ENCODE measurements at regions not wholly inside any gene's neighbourhood (a gene's known extent, or its start where the extent isn't known, plus 50 kb on each side); places are given as distances from the start of the nearest gene placed in this dataset.

DNA sequence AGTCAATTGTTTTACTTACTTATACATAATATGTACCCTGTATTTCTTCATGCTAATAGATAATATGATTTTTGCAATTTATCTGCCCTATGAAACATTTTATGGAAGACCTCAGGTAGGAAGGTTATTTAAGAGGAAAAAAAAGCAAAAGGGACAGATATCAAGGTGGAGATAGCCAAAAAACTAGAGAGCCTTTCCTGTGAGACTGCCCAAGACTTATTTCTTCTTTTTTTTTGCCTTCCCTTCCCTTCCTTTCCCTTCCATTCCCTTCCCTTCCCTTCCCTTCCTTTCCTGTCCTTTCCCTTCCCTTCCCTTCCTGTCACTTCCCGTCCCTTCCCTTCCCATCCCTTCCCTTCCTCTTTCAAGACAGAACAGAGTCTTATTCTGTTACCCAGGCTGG lies 80.6 kb upstream of the HMCN1 start:
- no peak overlapping the region for H3K4me3 ChIP-seq (replicated peaks in 1 of 3; ENCODE audit: insufficient read depth in 1 of 3, low read depth in 1 of 3, low read length in 3 of 3)
- H3K79me2 ChIP-seq (ENCODE audit: control insufficient read depth, insufficient read depth, low read length): no peaks in the 10 kb centered on the region
- FAIRE-seq (no peak), DNase-seq (ENCODE audit: low read depth, low spot score) (no peak)
- H3K27ac ChIP-seq (ENCODE audit: insufficient read depth, low read depth, low read length): no peak overlapping the region
- no peaks in the 10 kb centered on the region for H3K4me1 ChIP-seq (ENCODE audit: control insufficient read depth, extremely low read depth, insufficient read depth, low read length)
- no peak overlapping the region for H3K9ac ChIP-seq (replicated peaks; ENCODE audit: extremely low read depth, insufficient read depth, low read length)
- no TSS peak for BruUV-seq (replicated peaks)
- no peaks in the 10 kb centered on the region for H3K36me3 ChIP-seq (ENCODE audit: control insufficient read depth in 2 of 2, extremely low read depth in 1 of 2, insufficient read depth in 2 of 2, low read length in 2 of 2)
- TF ChIP-seq, protein P1, sequence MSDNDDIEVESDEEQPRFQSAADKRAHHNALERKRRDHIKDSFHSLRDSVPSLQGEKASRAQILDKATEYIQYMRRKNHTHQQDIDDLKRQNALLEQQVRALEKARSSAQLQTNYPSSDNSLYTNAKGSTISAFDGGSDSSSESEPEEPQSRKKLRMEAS (IDR thresholded peaks at IDR 0.05; ENCODE audit: insufficient read depth, insufficient read length): no peak
- TF ChIP-seq EZH2 (IDR thresholded peaks at IDR 0.05; ENCODE audit: borderline replicate concordance, low read depth, low read length, severe bottlenecking): no peak
- no peak for TF ChIP-seq MYC (IDR thresholded peaks at IDR 0.05; ENCODE audit: low read depth, low read length)
- no peak for TF ChIP-seq POLR2A (IDR thresholded peaks at IDR 0.05; ENCODE audit: low read depth, low read length)
- TF ChIP-seq JUN (IDR thresholded peaks at IDR 0.05; ENCODE audit: borderline replicate concordance, insufficient read depth, insufficient read length, low read depth): no peak
- TF ChIP-seq, protein P2, sequence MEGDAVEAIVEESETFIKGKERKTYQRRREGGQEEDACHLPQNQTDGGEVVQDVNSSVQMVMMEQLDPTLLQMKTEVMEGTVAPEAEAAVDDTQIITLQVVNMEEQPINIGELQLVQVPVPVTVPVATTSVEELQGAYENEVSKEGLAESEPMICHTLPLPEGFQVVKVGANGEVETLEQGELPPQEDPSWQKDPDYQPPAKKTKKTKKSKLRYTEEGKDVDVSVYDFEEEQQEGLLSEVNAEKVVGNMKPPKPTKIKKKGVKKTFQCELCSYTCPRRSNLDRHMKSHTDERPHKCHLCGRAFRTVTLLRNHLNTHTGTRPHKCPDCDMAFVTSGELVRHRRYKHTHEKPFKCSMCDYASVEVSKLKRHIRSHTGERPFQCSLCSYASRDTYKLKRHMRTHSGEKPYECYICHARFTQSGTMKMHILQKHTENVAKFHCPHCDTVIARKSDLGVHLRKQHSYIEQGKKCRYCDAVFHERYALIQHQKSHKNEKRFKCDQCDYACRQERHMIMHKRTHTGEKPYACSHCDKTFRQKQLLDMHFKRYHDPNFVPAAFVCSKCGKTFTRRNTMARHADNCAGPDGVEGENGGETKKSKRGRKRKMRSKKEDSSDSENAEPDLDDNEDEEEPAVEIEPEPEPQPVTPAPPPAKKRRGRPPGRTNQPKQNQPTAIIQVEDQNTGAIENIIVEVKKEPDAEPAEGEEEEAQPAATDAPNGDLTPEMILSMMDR (IDR thresholded peaks at IDR 0.05; ENCODE audit: extremely low read depth in 1 of 2, insufficient read depth in 1 of 2, low read depth in 1 of 2, low read length in 2 of 2): no peak
- no peak for TF ChIP-seq GATA2 (IDR thresholded peaks at IDR 0.05; ENCODE audit: insufficient read depth, insufficient read length, low read depth, low read length)
- no peak for TF ChIP-seq FOS (IDR thresholded peaks at IDR 0.05; ENCODE audit: borderline replicate concordance, insufficient read depth, low read length)
- no peak for TF ChIP-seq POLR2AphosphoS5 (IDR thresholded peaks at IDR 0.05; ENCODE audit: insufficient read depth, low read depth, low read length)
- no peak overlapping the region for H3K4me2 ChIP-seq (ENCODE audit: insufficient read depth, low read length)
- no peaks in the 10 kb centered on the region for H3K9me3 ChIP-seq (replicated peaks; ENCODE audit: control insufficient read depth, insufficient read depth, low read length)
- POLR2A ChIA-PET: no interaction called here
- no peaks in the 10 kb centered on the region for H3K9me1 ChIP-seq (replicated peaks; ENCODE audit: control insufficient read depth, extremely low read depth, insufficient read depth, low read length)
- dilution Hi-C loops (cut with MboI; ENCODE audit: extremely low pct_ligation_motif_present, low sequenced_read_pairs): no loop called here
- intact Hi-C loops (cut with micrococcal nuclease): no loop called here
- CTCF ChIA-PET: interaction anchor here (1.6 to 2.6 kb wide), 3 partner anchors 17 to 66 kb away, joined by 5 to 17 read pairs (median 11); no protein-coding TSS in a partner anchor
- H3K27me3 ChIP-seq (ENCODE audit: control insufficient read depth in 2 of 2, insufficient read depth in 2 of 2, low read length in 2 of 2): no peaks in the 10 kb centered on the region
- H2AFZ ChIP-seq (ENCODE audit: low read depth, low read length): no peak overlapping the region
- H4K20me1 ChIP-seq (replicated peaks; ENCODE audit: control insufficient read depth, extremely low read depth, insufficient read depth, low read length): no peaks in the 10 kb centered on the region

Measured in endothelial cell of umbilical vein (primary cell).